GM23248 (cell line): ENCODE measurements at regions not wholly inside any gene's neighbourhood (a gene's known extent, or its start where the extent isn't known, plus 50 kb on each side); places are given as distances from the start of the nearest gene placed in this dataset.
"Not testable (repeated sequence)": the region's sequence is repeated elsewhere in the genome, so short reads cannot be mapped to it uniquely, and the experiment has no call there.

ENCODE experiments used
- DNase-seq: peaks from one replicate; pipeline ENCODE4 v3.0.0-alpha.2; 2015
- H2AFZ ChIP-seq: fragments of 200-600 bp; sonication (generic); 2 replicates; pipeline ENCODE4 v1.6.1; 2016; ENCODE audit warnings: antibody characterized with exemption
- H3F3A ChIP-seq: fragments of 200-600 bp; sonication (generic); 2 replicates; pipeline ENCODE4 v1.6.1; 2016; ENCODE audit warnings: mild to moderate bottlenecking, antibody characterized with exemption, mixed run types; ENCODE audit not compliant: insufficient read depth
- H3K27ac ChIP-seq: fragments of 200-600 bp; sonication (generic); 2 replicates; pipeline ENCODE4 v1.5.1; 2016; ENCODE audit warnings: mild to moderate bottlenecking
- H3K27me3 ChIP-seq: fragments of 200-600 bp; sonication (generic); replicated peaks from 2 replicates; pipeline ENCODE4 v1.6.1; 2016; ENCODE audit warnings: mild to moderate bottlenecking; ENCODE audit not compliant: insufficient read depth
- H3K36me3 ChIP-seq: fragments of 200-600 bp; sonication (generic); 2 replicates; pipeline ENCODE4 v1.6.1; 2016; ENCODE audit warnings: low read depth, mild to moderate bottlenecking
- H3K4me1 ChIP-seq: fragments of 200-600 bp; sonication (generic); 2 replicates; pipeline ENCODE4 v1.6.1; 2016; ENCODE audit warnings: mild to moderate bottlenecking; ENCODE audit not compliant: insufficient read depth
- H3K4me2 ChIP-seq: fragments of 200-600 bp; sonication (generic); one replicate; pipeline ENCODE4 v1.6.1; 2016; ENCODE audit warnings: mild to moderate bottlenecking; ENCODE audit not compliant: unreplicated experiment
- H3K4me3 ChIP-seq: fragments of 200-600 bp; sonication (generic); 2 replicates; pipeline ENCODE4 v1.5.1; 2016; ENCODE audit warnings: mild to moderate bottlenecking
- H3K79me2 ChIP-seq: fragments of 200-600 bp; sonication (generic); 2 replicates; pipeline ENCODE4 v1.6.1; 2016; ENCODE audit warnings: mild to moderate bottlenecking; ENCODE audit not compliant: insufficient read depth
- H3K9ac ChIP-seq: fragments of 200-600 bp; sonication (generic); 2 replicates; pipeline ENCODE4 v1.6.1; 2016; ENCODE audit warnings: mild to moderate bottlenecking
- H3K9me2 ChIP-seq: fragments of 200-600 bp; sonication (generic); 2 replicates; pipeline ENCODE4 v1.6.1; 2016; ENCODE audit warnings: mixed run types, mild to moderate bottlenecking, moderate library complexity; ENCODE audit not compliant: insufficient read depth
- H3K9me3 ChIP-seq: fragments of 200-600 bp; sonication (generic); one replicate; pipeline ENCODE4 v1.6.1; 2017; ENCODE audit warnings: low read depth
- H4K20me1 ChIP-seq: fragments of 200-600 bp; sonication (generic); 2 replicates; pipeline ENCODE4 v1.6.0; 2016; ENCODE audit not compliant: insufficient read depth
- EZH2 ChIP-seq: fragments of 200-600 bp; sonication (generic); IDR thresholded peaks from 2 replicates; pipeline ENCODE4 v1.6.1; 2018; ENCODE audit warnings: antibody characterized with exemption, mild to moderate bottlenecking; ENCODE audit not compliant: insufficient read depth, poor library complexity, severe bottlenecking
- EZH2phosphoT487 ChIP-seq: fragments of 200-600 bp; sonication (generic); IDR thresholded peaks from 2 replicates; pipeline ENCODE4 v1.6.1; 2018; ENCODE audit warnings: antibody characterized with exemption, moderate library complexity, mild to moderate bottlenecking, low read depth; ENCODE audit not compliant: insufficient read depth
- WGBS, 2 experiments: methylation state at CpG; one replicate each; pipeline ENCODE4 v1.1.6; 2015 to 2017; ENCODE audit warnings: low lambda C conversion rate in 2 of 2, low coverage in 1 of 2; ENCODE audit errors: missing lambda C conversion rate in 2 of 2; 5-methylcytosine and 5-hydroxymethylcytosine counted together
- in situ Hi-C: fragments of 300-500 bp; cut with MboI; formaldehyde crosslinking; loops from 2 replicates; pipeline ENCODE4 v1.15.0; 2020

DNA sequence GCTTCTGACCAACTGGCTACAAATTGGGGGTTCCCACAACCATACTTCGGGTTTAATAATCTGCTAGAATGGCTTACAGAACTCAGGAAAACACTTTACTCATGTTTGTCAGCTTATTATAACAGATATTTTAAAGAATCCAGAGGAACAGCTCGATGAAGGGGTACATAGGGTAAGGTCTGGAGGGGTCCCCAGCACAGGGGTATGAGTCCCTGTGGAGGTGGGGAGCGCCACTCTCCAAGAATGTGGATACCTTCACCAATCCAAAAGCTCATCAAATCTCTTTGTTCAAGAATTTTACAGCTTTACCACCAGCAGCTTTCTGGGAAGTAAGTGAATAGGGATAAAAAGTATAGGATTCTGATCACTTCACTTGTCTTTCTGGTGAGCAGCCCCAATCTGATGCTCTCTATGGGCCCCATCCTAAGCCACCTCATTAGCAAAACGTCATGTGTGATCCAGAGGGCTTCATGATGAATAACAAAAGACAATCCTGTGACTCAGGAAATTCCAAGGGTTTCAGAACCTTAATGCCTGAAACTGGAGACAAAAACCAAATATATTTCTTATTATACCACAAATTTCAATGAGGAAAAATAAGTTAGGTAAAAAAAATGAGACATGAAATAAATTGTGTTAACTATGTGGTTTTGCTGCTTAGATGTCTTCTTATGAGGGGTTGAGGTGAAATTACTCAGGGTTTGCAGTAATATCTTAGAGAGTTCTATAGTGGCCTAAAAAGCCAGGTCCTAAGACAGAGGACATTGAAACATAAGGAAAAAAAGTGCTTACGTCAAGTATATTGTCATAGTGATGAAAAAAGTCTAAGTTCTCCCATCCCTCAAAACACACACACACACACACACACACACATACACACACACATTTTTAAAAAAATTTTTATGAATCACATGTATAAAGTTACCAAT lies 290.5 kb downstream of the ANXA1 start:
- no peaks in the 10 kb centered on the region for H3K9me3 ChIP-seq
- H3K27me3 ChIP-seq: no peaks in the 10 kb centered on the region
- in situ Hi-C loops: no loop called here
- H2AFZ ChIP-seq: no peak overlapping the region
- no peaks in the 10 kb centered on the region for H3K4me1 ChIP-seq
- H3K27ac ChIP-seq: no peak overlapping the region
- no peaks in the 10 kb centered on the region for H3F3A ChIP-seq
- DNase-seq: peak; percentile 9
- H3K4me2 ChIP-seq: no peak overlapping the region
- no peak overlapping the region for H3K4me3 ChIP-seq
- no peaks in the 10 kb centered on the region for H3K36me3 ChIP-seq
- H3K9me2 ChIP-seq: no peaks in the 10 kb centered on the region
- TF ChIP-seq EZH2 (no peak), EZH2phosphoT487 (no peak)
- H4K20me1 ChIP-seq: no peaks in the 10 kb centered on the region
- no peaks in the 10 kb centered on the region for H3K79me2 ChIP-seq
- WGBS, 2 experiments: 7 to 10% methylated on average over 5 of the region's 5 CpGs
- no peak overlapping the region for H3K9ac ChIP-seq

DNA sequence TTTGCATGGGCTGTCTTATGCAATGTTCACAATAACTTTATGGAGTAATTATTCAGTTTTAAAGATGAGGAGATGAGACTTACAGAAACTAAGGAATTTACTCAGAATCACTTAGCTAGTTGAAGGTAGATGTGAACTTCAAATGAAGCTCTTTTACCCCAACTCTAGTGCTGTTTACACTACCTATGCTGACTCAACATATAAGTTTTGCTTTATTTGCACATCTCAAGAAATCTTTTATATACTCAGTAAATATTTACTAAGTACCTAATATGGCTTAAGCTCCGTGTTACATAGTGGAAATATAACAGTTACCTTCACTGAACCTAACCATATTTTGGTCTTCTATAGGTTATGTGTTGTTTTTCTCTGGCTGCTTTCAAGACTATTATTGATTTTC lies 293.2 kb downstream of the ANXA1 start:
- Histone ChIP-seq H4K20me1 (no peaks in the 10 kb centered on the region), H2AFZ (no peak overlapping the region), H3K4me2 (no peak overlapping the region), H3K9me2 (no peaks in the 10 kb centered on the region), H3K4me3 (no peak overlapping the region), H3K4me1 (no peaks in the 10 kb centered on the region), H3K79me2 (no peaks in the 10 kb centered on the region), H3K27me3 (no peaks in the 10 kb centered on the region), H3K9me3 (no peaks in the 10 kb centered on the region), H3K27ac (no peak overlapping the region), H3K9ac (no peak overlapping the region), H3K36me3 (no peaks in the 10 kb centered on the region), H3F3A (no peaks in the 10 kb centered on the region)
- in situ Hi-C loops: no loop called here
- 0 to 12% methylated on average over 1 of the region's 1 CpG for WGBS, 2 experiments
- TF ChIP-seq EZH2phosphoT487 (no peak), EZH2 (no peak)
- DNase-seq: no peak

DNA sequence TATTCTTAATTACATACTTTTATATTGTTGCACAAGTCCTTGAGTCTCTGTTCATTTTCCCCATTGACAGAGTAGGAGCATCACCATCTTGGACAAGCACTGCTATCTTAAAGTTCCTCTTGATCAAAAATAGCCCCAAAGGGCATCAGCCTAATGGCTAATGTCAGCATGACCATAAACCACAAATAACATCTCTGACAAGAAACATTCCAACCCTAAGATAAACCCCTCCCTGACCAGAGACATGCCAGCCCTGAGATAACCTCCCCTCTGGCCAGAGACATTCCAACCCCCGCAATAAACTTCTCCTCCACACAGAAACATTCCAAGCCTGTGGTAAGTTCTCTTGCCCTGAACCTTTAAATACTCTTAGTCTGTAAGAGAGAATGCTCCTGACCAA lies 293.7 kb downstream of the ANXA1 start:
- in situ Hi-C loops, H3K27ac ChIP-seq, H3K4me1 ChIP-seq, H3K9ac ChIP-seq, H3K9me2 ChIP-seq, H2AFZ ChIP-seq, H3K4me2 ChIP-seq, H3F3A ChIP-seq, H3K9me3 ChIP-seq, H3K79me2 ChIP-seq, DNase-seq, H3K4me3 ChIP-seq, H3K27me3 ChIP-seq, H3K36me3 ChIP-seq, H4K20me1 ChIP-seq: not testable (repeated sequence)
- 19 to 23% methylated on average over 1 of the region's 1 CpG for WGBS, 2 experiments

DNA sequence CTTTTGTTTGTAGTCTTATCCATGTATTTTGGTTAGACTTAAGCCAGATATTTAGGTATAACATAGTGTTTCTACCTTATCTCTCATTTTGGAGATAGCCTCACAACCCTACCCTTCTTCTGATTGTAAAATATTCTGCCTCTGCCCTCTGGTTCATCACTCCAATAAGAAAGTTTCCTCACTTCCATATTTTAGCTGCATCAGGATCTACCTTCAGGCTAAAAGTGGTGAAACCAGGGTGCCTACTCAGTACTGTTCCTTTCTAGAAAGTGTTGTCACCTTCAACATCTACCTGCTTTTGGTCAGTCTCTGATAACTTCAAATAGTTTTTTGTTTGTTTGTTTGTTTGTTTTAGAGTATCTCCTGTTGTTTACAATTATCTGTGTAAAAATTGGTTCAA lies 294.6 kb downstream of the ANXA1 start:
- Histone ChIP-seq H3K79me2 (no peaks in the 10 kb centered on the region), H3K9me2 (no peaks in the 10 kb centered on the region), H3K9ac (no peak overlapping the region), H3K27me3 (no peaks in the 10 kb centered on the region), H3K27ac (no peak overlapping the region), H2AFZ (no peak overlapping the region), H3K4me1 (no peaks in the 10 kb centered on the region), H3F3A (no peaks in the 10 kb centered on the region), H3K4me3 (no peak overlapping the region), H3K4me2 (no peak overlapping the region), H4K20me1 (no peaks in the 10 kb centered on the region), H3K9me3 (no peaks in the 10 kb centered on the region), H3K36me3 (no peaks in the 10 kb centered on the region)
- TF ChIP-seq EZH2phosphoT487 (no peak), EZH2 (no peak)
- in situ Hi-C loops: no loop called here
- no peak for DNase-seq

DNA sequence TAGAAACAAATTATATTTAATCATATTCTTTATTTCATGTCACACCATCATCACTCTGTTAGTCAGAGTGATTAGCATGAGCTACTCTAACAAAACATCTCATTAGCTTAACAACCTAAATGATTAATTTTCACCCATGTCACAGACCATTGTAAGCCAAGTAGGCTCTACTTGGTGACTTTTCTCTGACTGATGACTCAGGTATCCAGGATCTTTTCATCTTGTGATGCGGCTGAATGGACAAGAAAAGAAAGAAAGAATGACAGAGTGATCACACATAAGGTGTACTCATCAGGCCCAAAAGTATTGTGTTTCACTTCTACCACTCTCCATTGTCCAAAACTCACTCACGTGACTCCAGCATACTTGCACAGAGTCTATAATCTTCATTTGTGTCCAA lies 299.3 kb downstream of the ANXA1 start:
- no peak overlapping the region for H3K9ac ChIP-seq
- no peaks in the 10 kb centered on the region for H3K27me3 ChIP-seq
- no peaks in the 10 kb centered on the region for H3K9me3 ChIP-seq
- in situ Hi-C loops: no loop called here
- H3K4me2 ChIP-seq: no peak overlapping the region
- H4K20me1 ChIP-seq: no peaks in the 10 kb centered on the region
- no peaks in the 10 kb centered on the region for H3K79me2 ChIP-seq
- H3K9me2 ChIP-seq: no peaks in the 10 kb centered on the region
- H3K4me1 ChIP-seq: no peaks in the 10 kb centered on the region
- no peaks in the 10 kb centered on the region for H3F3A ChIP-seq
- TF ChIP-seq EZH2phosphoT487: no peak
- no peak for TF ChIP-seq EZH2
- 42% methylated on average over 2 of the region's 2 CpGs for WGBS, 2 experiments
- no peak for DNase-seq
- no peak overlapping the region for H2AFZ ChIP-seq
- no peaks in the 10 kb centered on the region for H3K36me3 ChIP-seq
- H3K4me3 ChIP-seq: no peak overlapping the region
- no peak overlapping the region for H3K27ac ChIP-seq
